ENCODE measurements at regions not wholly inside any gene's neighbourhood (a gene's known extent, or its start where the extent isn't known, plus 50 kb on each side); places are given as distances from the start of the nearest gene placed in this dataset.

DNA sequence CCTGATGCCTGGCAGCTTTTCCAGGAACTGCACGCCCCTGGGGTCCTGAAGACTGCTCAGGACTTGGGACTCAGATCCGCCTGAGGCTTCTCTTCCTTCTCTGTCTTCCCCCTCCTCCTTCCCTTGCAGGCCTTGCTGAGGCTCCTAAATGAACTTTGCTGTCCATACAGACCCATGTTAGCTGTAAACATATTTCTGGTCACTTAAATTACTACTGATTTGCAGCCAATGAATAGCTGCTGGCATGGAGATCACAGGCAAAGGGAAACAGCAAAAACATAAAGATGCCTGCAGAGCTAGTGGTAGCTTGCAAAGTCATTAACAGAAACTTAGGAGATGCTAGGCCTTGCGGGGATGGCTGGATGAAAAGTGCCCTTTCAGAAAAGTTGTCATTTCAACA is 261.9 kb downstream of the GADD45G start:
- no peak for DNase-seq

DNA sequence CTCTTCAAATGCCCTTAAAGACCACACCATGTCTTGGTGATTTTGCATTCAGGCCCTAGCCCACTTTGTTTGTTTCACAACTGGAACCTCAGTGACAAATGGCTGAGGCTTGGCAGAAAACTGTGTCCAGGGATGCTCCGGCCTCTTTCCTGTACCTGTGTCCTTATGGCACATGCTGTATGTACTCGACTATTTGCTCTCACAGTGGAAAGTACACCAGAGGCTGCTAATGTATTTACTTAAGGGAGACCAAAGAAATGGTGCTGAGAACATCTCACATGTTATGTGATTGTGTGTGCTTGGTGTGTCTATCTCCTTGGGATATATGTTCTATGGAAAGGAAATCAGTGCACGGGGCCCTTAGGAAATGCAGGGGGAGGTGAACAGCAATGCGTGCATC is 263.3 kb downstream of the GADD45G start:
- DNase-seq, result no peak

DNA sequence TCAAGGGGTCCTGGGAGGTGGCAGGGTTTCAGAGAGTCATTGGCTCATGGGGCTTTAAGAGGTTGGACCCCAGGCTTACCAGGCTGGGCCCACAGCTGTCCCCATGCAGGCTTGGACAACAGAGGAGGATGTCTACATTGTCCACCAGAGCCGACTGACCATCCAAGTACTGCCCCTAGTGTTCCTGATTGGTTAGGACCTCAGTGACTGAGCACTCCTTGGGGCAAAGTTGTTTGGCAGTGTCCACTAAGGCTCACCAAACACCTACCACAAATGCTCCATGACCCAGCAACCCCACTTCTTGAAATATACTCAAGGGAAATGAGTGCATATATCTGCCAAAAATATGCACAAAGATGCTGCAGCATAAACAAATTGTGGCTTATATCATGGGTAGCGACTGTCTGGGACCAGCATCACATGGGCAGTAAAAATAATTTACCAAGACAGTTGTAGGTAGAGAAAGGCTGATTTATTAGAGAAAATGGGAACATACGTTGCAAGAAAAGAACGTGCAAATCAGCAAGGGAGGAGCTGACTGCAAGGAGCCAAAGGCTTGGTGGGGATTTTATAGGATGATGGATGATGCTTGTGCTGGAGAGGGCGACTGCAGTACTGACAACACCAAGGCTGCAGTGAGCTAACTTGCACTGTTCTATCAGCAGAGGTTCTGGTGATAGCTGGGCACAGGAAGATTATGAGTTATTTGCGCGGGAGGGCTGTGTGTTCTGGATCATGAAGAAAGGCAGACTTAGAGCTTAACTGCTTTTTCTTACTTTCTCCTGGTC is 265.2 kb downstream of the GADD45G start:
- DNase-seq, result no peak

DNA sequence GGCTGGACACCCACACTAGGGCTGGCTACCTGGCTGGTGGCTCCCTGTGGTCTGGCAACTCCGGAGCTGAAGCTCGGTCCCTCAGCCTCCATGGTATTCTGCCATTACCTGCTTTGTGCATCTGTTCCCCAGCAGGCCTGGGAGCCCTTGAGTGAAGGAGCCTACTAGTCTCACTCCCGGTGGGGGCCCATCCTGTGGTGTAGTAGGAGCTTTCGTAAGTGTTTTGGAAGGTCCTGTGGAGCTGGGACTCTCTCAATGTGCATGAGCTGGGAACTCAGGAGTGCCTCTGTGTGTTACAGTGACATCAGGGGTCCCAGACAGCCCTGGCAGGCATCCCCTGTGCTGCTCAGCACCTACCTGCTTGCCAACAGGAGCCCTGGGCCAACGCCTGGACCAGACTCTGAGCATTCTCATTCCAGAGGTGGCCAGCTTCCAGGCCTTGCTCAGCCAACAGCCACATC is 267.1 kb downstream of the GADD45G start:
- no peak for DNase-seq

DNA sequence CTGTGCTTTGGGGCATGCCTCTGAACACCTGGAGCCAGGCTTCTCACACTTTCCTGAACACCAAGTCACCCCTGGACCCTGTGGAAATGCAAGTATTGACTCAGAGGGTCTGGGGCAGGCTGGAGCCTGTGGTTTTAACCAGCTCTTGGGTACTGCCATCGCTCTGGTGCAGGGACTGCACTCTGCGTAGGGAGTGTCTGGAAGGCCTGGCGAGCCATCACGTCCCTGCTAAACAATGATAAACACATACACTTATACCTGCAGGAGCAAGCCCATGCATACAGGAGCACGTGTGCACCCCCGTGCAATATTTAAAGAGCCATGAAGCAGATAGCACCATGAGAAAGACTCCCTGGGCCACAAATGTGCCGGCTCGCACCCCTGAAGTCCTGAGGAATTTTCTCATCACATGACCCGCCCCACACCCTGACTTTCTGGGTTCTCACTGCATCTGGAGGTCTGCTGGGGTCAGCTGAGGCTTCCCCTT is 267.7 kb downstream of the GADD45G start:
- DNase-seq, result no peak

DNA sequence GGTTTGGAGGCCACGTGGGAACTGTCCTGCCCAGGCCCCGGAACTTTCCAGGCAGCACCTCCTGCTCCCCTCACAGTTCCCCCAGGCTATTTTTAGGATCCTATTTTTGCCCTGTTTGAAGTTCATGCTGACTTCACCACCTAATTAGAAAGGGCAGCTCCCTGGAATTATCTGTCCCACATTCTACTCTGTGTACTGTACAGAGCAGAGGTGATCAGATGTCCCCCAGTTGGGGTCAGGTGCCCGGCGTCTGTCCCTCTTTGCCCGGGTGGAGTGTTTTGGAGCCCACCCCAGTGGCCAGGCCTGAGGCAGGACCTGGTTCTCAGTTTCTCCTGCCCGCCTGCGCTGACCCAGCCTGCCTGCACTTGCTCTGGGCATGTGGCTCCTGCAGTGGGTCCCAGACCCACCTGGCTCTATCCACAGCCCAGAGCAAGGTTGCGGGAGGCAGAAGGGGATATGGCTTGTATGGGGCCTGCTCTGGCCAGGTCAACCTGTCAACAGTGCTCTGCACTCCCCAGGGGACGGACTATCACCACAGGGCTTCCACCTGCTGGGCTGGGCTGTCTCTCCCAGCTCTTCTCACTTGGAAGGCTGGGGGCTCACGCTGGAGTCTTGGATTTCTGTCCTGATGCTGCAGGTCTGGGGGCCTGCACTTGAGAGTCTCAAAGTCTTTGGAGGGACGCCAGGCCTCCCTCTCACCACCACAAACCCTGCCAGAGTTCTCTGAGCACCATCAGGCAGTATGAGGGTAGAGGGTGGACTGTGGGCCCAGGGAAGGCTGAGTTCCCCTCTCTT is 268.3 kb downstream of the GADD45G start:
- DNase-seq, result no peak

DNA sequence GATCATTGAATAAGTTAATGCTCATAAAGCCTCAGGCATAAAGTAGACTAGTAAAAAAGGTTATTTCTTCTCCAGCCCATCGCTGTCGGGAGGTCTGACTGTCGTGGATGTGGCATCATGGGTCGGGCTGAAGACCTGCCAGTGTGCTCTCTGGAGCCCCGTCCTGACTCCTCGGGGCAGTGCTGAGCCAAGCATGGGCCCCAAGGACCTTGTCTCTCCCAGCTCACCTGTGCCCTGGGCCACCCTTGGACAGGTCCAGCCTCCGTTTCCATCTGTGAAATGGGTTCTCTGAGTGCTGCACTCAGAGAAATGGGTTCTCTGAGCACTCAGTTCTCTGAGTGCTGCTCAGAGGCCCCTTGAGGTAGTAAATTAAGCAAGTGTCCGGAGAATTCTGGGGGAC is 269.0 kb downstream of the GADD45G start:
- DNase-seq, result no peak

DNA sequence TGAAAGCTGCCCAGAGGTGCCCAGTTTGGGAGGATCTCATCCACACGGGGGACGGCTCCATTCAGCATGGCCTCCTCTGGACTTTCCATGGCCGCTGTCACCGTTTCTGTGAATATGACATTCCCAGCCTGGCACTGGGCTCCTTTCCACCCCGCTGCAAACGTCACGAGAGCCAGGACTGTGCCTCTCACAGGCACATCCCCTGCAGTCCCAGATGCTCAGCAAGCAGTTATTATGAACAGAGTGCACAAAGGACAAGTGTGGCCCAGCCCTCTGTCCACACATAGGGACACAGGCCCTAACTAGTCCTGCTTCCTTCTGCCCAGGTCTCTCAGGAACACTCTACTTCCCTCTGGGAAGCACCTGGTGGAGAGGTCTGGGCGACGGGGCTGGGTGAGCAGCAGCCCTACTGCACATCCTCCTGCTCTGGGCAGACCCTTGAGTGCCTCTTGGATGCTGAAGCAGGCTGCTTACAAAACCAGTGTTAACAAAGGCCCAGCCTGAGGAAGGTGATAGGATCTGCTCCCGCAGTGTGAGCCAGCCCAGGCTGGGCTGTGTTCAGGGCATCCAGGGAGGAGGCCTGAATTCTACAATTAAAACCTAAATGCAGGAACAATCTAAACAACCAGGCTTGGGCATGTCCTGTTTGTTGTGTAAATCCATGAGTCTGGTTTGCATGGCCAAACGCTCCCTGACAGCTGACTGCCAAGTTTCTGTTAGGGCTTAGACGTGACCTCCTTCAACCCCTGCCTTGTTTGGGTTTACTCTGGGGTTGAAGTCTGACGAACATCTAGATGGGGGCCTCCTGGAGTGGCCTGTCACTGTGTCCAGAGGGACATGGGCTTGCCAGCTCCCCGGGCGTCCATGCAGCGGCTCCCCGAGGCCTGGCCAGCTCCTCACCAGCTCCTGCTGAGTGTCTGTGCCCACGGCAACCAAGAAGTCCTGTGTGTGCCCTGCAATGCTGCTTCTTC is 269.8 kb downstream of the GADD45G start:
- no peak for DNase-seq

DNA sequence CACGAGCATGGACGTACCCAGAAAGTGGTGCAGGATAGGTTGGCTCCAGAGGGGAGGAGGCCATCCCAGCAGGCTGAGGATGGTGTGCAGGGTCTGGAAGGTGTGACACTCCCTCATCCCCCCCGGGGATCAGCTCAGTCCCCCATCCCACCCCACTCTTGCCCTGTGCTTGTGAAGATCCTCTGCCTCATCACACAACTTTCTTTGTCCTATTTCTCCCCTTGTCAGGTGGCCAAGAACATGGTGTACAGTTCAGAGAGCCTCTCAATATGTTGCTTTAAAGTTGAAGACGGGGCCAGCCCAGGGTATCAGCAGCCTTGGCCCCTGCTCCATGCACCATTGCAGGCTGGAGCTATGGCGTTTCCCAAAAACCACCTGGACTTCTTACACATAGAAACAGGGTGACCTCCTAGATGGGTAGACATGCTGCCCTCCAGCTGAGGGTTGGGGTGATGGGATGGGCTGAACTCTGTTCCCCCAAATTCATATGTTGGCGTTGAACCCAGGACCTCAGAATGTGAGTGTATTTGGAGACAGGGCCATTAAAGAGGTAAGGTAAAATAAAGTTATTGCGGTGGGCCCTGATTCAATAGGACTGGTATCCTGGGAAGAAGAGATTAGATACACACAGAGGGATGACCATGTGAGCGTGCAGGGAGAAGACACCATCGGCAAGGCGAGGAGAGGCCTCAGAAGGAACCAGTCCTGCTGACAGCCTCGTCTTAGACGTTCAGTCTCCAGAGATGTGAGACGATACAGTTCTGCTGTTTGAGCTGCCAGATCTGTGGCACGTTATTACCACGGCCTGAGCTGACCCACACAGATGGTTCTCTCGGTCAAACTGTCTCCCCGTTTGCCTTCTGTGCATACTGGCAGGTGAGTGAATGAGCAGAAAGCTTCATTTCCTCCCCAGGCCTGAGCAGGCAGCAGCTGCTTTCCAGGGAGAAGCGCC is 272.5 kb downstream of the GADD45G start:
- DNase-seq, result no peak

DNA sequence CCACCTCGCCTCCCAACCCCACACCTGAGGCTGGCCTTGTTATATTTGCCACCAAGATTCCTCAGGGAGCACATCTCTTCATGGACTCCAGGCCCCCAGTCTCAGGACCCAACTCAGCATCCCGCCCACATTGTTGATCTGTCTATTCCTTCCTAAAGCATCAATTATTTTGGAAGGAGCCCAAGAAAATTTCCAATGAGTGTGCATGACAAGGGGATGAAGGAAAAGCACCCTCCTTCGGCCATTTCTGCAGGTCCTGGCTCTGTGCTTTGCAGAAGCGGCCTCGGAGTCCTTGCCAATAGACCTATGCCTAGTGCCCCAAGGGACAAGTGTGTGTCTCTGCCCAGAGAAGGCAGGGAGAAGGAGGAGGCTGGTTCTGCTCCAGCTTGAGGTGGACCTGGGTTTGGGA is 273.2 kb downstream of the GADD45G start:
- DNase-seq, result no peak

DNA sequence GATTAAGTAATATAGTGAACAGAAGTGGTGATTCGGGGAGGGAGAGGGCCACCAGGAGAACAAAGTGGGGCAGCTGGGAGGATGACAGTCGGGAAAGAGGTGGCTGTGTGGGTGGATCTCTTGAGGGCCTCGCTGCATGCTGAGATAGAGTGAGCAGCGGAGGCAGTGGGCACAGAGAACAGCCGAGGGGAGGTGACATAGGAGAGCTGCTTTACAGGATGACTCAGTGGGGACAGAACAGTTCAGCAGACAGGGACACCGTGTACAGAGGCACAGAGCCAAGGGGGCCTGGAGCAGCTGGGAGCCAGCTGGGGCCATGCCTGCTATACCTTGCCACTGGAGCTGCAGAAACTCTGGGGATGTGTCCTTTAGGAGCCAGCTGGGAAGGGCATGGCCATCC is 273.9 kb downstream of the GADD45G start:
- DNase-seq, result no peak

DNA sequence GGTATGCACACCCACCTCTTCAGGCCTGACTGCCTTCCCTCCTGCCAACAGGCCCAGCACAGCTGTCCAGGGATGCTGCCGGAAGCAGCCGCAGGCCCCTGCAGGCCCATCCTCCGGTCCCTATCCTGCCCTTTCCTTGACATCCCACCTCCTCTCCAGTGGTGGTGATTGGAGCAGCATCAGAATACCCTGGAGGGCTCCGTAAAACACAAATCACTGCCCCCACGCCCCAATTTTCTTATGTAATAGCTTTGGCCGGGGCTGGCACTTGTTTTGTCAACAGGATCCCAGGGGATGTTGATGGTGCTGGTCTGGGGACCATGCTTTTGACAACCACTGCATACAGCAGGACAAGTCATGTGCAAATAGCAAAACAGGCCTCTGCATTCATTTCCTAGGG is 274.5 kb downstream of the GADD45G start:
- no peak for DNase-seq

DNA sequence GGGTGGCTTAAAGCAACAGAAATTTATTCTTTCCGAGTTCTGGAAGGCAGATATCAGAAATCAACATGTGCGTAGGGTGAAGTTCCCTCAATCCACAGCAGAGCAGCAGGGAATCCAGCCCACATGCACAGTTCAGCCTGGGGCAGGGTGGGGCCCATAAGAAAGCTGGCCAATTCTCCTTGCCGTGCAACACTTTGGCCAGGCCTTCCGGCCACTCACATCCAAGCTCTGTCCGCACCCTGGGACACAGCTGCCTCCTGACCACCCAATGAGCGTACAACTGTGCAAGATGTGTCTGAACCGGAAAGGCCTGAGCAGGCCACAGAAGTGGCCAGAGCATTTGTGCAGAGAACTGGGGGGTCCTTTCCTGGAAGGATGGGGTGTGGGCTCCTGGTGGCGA is 274.9 kb downstream of the GADD45G start:
- DNase-seq, result no peak

DNA sequence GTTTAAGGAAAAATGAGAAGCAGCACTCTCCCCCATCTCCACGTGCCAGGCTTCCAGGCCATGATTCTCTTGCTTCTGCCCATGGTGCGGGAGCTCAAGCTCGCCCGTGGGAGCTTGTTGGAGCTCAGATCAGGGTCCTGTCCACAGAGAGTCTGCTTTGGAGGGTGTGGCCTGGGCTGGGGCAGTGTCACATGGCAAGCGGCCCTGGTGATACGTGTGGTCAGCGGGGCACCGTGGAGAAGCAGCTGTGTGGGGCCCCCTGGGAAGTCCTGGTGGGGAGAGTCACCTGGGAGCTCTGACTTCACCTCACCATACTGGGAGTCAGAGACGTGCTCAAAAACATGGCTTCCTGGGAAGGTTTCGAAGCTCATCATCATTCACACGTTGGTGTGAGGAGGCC is 275.3 kb downstream of the GADD45G start:
- DNase-seq, result no peak

DNA sequence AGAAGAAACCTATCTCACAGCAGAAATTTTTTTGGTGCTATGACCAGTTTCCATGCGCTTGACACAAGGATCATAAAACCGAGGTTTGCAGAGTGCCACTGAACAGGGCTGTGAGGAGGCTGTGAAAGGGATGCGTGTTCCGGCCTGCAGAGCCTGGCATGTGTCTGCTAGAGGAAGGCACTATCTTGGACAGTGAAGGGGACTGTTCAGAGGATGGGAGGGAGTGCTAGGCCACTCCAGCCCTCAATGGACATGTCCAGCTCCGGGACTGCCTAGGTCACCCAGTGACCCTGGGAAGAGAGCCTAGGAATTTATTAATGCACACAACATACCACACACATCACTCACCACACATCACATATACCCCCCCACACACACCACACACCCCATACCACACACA is 275.9 kb downstream of the GADD45G start:
- no peak for DNase-seq

DNA sequence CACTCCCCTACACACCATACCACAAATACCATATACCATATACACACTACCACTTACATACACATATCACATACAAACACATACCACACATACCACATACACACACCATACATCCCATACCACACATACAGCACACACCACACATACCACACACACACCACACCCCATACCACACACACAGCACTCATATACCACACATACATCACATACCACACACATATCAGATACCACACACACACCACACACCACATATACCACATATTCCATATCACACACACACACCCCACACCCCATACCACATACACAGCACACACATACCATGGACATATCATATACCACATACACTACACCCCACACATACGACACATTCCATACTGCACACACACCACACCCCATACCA is 276.6 kb downstream of the GADD45G start:
- no peak for DNase-seq

DNA sequence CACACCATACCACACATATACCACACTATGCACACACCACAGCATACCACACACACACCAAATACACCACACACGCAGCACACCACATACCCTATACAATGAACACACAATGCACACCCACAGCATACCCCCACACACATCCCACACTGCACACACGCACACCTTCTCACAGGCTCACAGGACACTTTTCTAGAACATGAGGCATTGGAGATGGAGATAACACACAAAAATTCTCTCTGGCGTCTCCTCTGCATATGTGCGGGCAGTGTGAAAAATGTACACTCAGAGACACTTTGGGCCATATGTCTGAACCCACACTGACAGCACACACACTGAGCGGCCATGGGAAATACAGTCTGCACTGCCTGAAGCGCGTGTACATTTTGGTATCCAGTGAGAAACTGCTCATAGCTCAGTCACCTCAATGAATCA is 278.1 kb downstream of the GADD45G start:
- no peak for DNase-seq

DNA sequence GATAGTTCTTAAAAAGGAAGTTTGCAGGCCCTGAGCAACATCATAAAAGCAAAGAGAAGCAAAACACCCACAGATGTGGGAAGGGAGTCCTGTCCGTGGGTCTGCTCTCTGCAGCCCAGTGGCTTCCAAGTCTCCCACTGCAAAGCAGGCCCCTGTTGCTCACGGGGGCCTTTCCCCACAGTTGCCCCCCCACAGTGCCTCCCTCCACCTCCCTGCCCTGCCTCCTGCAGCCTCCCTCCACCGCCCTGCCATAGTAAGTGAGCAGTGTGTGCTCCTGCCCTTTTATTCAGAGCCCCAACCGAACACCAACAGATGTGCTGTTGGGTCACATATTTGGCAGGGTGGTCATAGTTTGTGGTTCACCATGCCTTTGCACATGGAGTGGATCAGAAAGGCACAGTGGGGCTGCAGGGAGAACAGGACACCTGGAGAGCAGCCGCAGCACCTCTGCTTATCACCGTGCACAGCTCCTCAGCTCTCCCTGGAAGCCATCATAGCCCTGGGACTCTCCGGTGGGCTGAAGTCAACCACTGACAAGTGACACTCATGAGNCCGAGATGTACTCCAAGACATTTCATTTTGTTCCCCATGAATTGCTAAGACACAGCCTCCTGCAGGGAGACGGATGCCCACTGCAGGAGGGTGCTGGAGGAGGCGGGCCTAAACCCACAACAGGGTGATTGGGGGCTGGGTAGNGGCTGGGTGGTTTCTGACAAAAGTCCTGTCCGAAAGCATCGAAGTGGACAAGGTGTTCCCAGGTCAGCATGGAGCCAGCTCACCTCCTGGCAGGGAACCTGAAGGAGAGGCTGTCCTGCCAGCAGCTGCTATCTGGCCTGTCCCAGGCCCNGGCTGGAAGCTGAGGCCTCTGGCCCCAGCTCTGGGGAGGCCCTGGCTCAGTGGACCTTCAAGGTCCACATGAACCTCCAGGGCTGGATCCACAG is 278.9 kb downstream of the GADD45G start:
- no peak for DNase-seq

DNA sequence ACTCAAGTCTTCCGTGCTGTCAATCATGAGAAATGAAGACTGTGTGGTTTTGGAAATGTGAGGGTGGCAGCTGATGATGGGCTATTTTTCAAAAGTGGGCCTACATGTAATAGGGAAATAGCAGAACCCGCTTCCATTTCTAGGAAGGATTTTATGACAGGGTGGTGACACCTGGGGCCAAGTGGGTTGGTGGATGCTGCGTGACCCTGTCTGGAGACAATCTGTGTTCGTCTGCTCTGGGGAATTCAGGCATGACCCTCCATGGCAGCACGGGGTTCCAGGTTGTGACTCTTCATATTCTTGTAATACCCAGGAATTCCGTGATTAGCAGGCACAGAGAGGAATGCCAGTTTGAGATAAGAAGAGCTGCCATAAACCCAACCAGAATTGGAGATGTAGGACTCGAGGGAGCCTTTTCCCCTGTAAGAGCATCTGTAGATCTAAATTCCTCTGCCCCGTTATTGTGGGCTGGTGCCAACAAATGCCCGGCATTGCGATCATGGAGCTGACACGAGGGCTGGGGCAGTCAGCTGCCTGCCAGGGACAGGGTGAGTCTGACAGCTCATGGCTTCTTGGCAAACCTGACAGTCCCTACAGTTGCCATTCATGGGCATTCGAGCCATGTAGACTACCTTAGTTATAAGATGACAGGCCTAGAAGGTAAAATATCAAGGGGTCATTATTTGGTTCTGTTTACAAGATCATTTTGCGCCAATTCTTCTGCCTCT is 279.7 kb downstream of the GADD45G start:
- DNase-seq, result no peak

DNA sequence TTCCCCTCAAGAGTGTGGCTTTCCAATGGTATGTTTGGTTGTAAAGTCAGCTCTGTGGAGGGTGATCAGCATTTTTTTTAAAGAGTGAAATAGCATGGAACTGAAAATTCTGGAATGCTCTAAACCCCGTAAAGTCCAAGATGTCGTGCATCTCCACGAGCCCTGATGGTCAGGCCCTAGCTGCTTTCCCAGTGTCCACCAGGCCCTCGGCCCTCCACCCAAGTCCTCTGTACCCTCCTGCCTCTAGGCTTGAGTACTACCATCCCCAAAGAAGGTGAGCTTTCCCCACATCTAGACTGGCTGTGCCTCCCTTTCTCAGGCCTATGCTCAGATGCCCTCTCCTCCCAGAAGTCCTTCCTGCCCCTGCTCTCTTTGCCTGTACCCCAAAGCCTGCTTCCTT is 280.3 kb downstream of the GADD45G start:
- no peak for DNase-seq

Measured in T-helper 1 cell (primary cell).